SU-DHL-6 (cell line): ENCODE measurements at regions not wholly inside any gene's neighbourhood (a gene's known extent, or its start where the extent isn't known, plus 50 kb on each side); places are given as distances from the start of the nearest gene placed in this dataset.

ENCODE experiments used
- H2AFZ ChIP-seq: fragments of 200-600 bp; sonication (generic); 2 replicates; pipeline ENCODE4 v1.6.1; 2014; ENCODE audit warnings: low read depth, mild to moderate bottlenecking, moderate library complexity, mixed read lengths, antibody characterized with exemption, low read length; ENCODE audit not compliant: severe bottlenecking
- H3F3A ChIP-seq: fragments of 200-600 bp; shearing (Covaris generic); 2 replicates; pipeline ENCODE4 v1.6.0; 2016; ENCODE audit warnings: antibody characterized with exemption, mild to moderate bottlenecking; ENCODE audit not compliant: insufficient read depth
- H3K27ac ChIP-seq: fragments of 200-600 bp; sonication (generic); 2 replicates; pipeline ENCODE4 v1.5.1; 2016; ENCODE audit warnings: low read depth, mild to moderate bottlenecking, low read length, moderate library complexity, mixed read lengths
- H3K27me3 ChIP-seq: fragments of 200-600 bp; sonication (generic), shearing (Covaris generic); 2 replicates; pipeline ENCODE4 v1.6.0; 2014; ENCODE audit warnings: mild to moderate bottlenecking, low read length
- H3K36me3 ChIP-seq: fragments of 200-600 bp; sonication (generic); 2 replicates; pipeline ENCODE4 v1.6.1; 2014; ENCODE audit warnings: mild to moderate bottlenecking, low read length, mixed read lengths
- H3K4me2 ChIP-seq: fragments of 300-600, 200-600 bp; shearing (Covaris generic), sonication (generic); 2 replicates; pipeline ENCODE4 v1.6.0; 2014; ENCODE audit warnings: low read length, low read depth, mild to moderate bottlenecking; ENCODE audit not compliant: poor library complexity, severe bottlenecking
- H3K4me3 ChIP-seq: fragments of 200-600 bp; sonication (generic); 2 replicates; pipeline ENCODE4 v1.5.1; 2014; ENCODE audit warnings: antibody characterized with exemption, low read length, mild to moderate bottlenecking, mixed read lengths; ENCODE audit not compliant: insufficient read depth, poor library complexity, severe bottlenecking
- H3K79me2 ChIP-seq: fragments of 200-600 bp; sonication (generic); 2 replicates; pipeline ENCODE4 v1.6.1; 2014; ENCODE audit warnings: mild to moderate bottlenecking, low read length, moderate library complexity; ENCODE audit not compliant: insufficient read depth
- H3K9ac ChIP-seq: fragments of 200-600 bp; sonication (generic); 2 replicates; pipeline ENCODE4 v1.7.0; 2014; ENCODE audit warnings: mild to moderate bottlenecking, low read length
- H3K9me2 ChIP-seq: fragments of 200-600 bp; sonication (generic); replicated peaks from 2 replicates; pipeline ENCODE4 v1.6.1; 2014; ENCODE audit warnings: low read length; ENCODE audit not compliant: insufficient read depth
- H3K9me3 ChIP-seq: fragments of 200-600 bp; sonication (generic); 2 replicates; pipeline ENCODE4 v1.6.1; 2014; ENCODE audit warnings: low read length, mixed read lengths; ENCODE audit not compliant: insufficient read depth
- H4K20me1 ChIP-seq: fragments of 200-600 bp; sonication (generic); 2 replicates; pipeline ENCODE4 v1.6.1; 2014; ENCODE audit warnings: low read depth, mild to moderate bottlenecking, antibody characterized with exemption, low read length, moderate library complexity, mixed read lengths
- CTCF ChIP-seq: fragments of 200-600 bp; sonication (generic); IDR thresholded peaks from one replicate; pipeline ENCODE4 v1.5.1; 2017; ENCODE audit warnings: antibody characterized with exemption, mild to moderate bottlenecking, low read length, moderate library complexity; ENCODE audit not compliant: insufficient read depth, poor library complexity, severe bottlenecking
- EZH2phosphoT487 ChIP-seq: fragments of 200-600 bp; sonication (generic), shearing (Covaris generic); conservative IDR thresholded peaks from 2 replicates; pipeline ENCODE4 v1.6.1; 2018; ENCODE audit warnings: mild to moderate bottlenecking, antibody characterized with exemption, low read length, moderate library complexity, mixed read lengths

DNA sequence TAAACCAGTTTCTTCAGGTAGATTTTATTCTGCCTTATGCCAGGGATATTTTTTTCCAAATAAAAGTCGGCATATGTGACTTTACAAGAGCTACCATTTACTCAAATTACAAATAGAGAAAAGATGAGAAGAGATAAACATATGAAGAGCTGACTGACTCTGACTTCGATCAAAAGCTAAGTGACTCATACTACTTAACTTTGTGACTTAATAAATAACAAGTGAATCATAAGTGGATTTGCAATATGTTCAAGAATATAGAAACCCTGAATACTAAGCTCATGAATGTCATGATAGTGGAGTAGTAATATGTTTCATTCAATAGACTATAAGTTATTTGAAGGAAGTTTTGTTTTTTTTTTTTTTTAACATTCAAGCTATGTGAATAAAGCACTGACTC is 130.5 kb upstream of the ANO3 start:
- Histone ChIP-seq H3F3A (no peaks in the 10 kb centered on the region), H3K4me2 (no peak overlapping the region), H2AFZ (no peak overlapping the region), H3K36me3 (no peaks in the 10 kb centered on the region), H3K79me2 (no peaks in the 10 kb centered on the region), H3K9me2 (no peaks in the 10 kb centered on the region), H4K20me1 (no peaks in the 10 kb centered on the region), H3K4me3 (no peak overlapping the region), H3K27me3 (no peaks in the 10 kb centered on the region), H3K27ac (no peak overlapping the region), H3K9ac (no peak overlapping the region), H3K9me3 (no peaks in the 10 kb centered on the region)
- TF ChIP-seq CTCF: no peak
- no peak for TF ChIP-seq EZH2phosphoT487

GRCh38 chr11:26202754-26203153 is 129.2 kb upstream of the ANO3 start:
- H3K9ac ChIP-seq: no peak overlapping the region
- TF ChIP-seq CTCF (no peak), EZH2phosphoT487 (no peak)
- H2AFZ ChIP-seq: no peak overlapping the region
- H3F3A ChIP-seq: no peaks in the 10 kb centered on the region
- no peak overlapping the region for H3K4me3 ChIP-seq
- no peaks in the 10 kb centered on the region for H3K27me3 ChIP-seq
- no peaks in the 10 kb centered on the region for H4K20me1 ChIP-seq
- H3K79me2 ChIP-seq: no peaks in the 10 kb centered on the region
- no peaks in the 10 kb centered on the region for H3K9me3 ChIP-seq
- H3K36me3 ChIP-seq: no peaks in the 10 kb centered on the region
- no peak overlapping the region for H3K27ac ChIP-seq
- H3K9me2 ChIP-seq: no peaks in the 10 kb centered on the region
- no peak overlapping the region for H3K4me2 ChIP-seq

GRCh38 chr11:26204101-26204500 is 127.8 kb upstream of the ANO3 start:
- Histone ChIP-seq H3K27ac (no peak overlapping the region), H2AFZ (no peak overlapping the region), H3K4me2 (no peak overlapping the region), H3K9me2 (no peaks in the 10 kb centered on the region), H3K27me3 (no peaks in the 10 kb centered on the region), H4K20me1 (no peaks in the 10 kb centered on the region), H3F3A (no peaks in the 10 kb centered on the region), H3K9me3 (no peaks in the 10 kb centered on the region), H3K9ac (no peak overlapping the region), H3K79me2 (no peaks in the 10 kb centered on the region), H3K4me3 (no peak overlapping the region), H3K36me3 (no peaks in the 10 kb centered on the region)
- TF ChIP-seq CTCF (no peak), EZH2phosphoT487 (no peak)

GRCh38 chr11:26204839-26205238 is 127.1 kb upstream of the ANO3 start:
- Histone ChIP-seq H3K9me3 (no peaks in the 10 kb centered on the region), H3K9me2 (no peaks in the 10 kb centered on the region), H3K4me2 (no peak overlapping the region), H3K36me3 (no peaks in the 10 kb centered on the region), H3K9ac (no peak overlapping the region), H2AFZ (no peak overlapping the region), H3K4me3 (no peak overlapping the region), H3K79me2 (no peaks in the 10 kb centered on the region), H3F3A (no peaks in the 10 kb centered on the region), H3K27ac (no peak overlapping the region), H3K27me3 (no peaks in the 10 kb centered on the region), H4K20me1 (no peaks in the 10 kb centered on the region)
- TF ChIP-seq CTCF (no peak), EZH2phosphoT487 (no peak)
